GM18873 (cell line): ENCODE measurements at regions not wholly inside any gene's neighbourhood (a gene's known extent, or its start where the extent isn't known, plus 50 kb on each side); places are given as distances from the start of the nearest gene placed in this dataset.
"Not testable (repeated sequence)": the region's sequence is repeated elsewhere in the genome, so short reads cannot be mapped to it uniquely, and the experiment has no call there.

Source experiments
- ATAC-seq: cut with Tn5 transposase; IDR thresholded peaks from one replicate; pipeline ENCODE4 v1.9.1; 2021; ENCODE audit warnings: mild to moderate bottlenecking, moderate library complexity, moderate number of reproducible peaks; ENCODE audit not compliant: unreplicated experiment, low FRiP score

DNA sequence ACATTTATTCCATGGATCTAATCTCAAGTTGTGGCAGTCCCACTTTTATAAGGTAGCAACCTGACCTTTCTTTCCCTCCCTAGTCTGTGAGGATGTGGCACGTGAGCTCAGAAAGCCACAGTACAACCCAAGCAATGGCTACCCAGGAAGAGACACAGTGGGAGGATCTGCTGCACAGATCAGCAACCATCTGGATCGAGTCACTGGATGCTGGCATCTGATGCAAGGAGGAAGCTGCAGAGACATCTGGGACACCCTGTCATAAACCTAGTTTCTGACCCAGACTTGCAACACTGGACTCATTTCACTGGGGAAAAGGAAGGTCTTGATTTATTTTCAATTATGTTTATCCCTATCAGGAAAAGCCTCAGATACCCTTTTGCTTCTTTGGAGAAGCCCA lies 327.1 kb downstream of the PAPSS1 start:
- ATAC-seq: no peak

DNA sequence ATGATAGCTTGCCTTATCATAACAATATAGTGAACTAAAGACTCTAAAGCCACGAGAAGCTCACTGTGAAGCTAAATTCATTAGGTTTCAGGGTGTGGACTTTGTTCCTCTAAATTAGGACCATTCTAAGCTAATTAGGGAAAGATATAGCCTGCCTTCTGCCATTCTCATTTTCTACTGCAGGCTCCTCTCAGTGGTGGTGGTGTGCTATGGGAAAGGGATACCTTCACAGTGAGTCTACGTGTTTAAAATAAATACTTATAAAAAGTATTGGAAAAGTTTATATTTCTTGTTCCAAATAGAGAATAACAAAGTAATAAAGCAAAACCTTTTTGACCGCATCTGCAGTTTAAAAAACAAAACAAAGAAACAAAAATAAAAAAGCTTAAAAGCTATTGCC lies 327.7 kb downstream of the PAPSS1 start:
- ATAC-seq: no peak

DNA sequence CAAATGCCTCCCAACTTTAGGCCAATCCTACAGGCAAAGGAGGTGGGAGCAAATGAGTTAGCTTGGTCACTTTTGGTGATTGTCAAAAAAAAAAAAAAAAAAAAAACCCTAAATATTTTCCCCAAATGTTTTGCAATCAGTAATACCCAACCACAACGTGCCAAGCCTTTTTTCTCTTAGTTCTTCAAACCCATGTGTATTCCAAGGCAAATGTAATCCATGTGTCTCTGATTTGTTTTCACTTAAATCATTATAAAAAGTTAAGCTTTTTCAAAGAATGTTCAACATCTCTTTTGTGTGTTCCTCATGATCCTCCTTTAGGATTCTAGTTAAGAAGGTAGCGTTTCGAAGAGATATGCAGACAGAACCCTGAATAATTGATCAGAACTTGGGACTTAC lies 328.4 kb downstream of the PAPSS1 start:
- no peak for ATAC-seq

DNA sequence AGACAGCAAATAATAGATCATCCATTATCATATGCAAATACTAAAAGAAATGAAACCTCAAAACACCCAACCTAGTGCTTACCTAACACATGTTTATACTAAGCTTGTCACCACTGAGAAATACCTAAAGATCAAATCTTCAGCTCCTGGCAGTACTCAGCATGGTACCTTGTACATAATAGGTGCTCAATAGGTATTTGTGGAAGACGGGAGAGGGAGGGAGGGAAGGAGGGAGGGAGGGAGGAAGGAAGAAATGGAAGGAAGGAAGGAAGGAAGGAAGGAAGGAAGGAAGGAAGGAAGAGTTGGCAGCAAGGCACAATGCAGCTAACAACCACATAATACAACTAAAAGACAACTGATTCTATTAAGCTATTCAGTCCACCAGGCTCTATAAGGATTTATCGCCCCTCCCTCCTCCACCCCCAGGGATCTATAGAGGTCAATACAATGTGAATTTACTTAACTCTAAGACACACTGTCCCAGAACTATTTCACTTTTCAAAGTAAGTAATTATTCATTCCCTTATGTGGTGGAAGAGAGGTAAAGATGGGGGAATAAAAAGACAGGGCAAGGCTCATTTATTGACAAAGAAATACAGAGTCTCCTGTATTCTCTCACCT lies 328.9 kb downstream of the PAPSS1 start:
- no peak for ATAC-seq

- no peak for ATAC-seq
These were observed 330.1 kb downstream of the PAPSS1 start for GRCh38 chr4:107389965-107390364.

DNA sequence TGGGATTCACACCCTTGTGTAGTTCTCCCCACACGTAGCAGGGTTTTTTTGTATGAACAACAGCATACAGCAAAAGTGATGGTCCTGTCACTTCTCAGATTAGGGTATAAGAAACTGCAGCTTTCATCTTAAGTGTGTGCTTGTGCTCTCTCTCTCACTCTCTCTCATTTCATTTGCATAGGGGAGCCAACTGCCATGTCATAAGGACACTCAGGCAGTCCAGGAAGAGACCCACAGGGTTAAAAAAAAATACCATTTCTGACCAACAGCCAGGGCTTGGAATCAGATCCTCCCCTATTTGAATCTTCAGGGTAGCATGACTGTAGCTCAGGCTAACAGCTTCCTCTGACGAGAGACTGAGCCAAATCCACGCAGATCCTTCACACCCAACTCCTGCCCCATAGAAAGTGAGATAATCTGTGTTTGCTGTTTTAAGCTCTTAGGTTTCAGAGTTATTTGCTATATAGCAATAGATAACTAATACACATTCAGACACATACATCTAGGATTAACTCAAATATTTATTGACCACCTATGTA lies 331.2 kb downstream of the PAPSS1 start:
- peak; percentile 57 for ATAC-seq

DNA sequence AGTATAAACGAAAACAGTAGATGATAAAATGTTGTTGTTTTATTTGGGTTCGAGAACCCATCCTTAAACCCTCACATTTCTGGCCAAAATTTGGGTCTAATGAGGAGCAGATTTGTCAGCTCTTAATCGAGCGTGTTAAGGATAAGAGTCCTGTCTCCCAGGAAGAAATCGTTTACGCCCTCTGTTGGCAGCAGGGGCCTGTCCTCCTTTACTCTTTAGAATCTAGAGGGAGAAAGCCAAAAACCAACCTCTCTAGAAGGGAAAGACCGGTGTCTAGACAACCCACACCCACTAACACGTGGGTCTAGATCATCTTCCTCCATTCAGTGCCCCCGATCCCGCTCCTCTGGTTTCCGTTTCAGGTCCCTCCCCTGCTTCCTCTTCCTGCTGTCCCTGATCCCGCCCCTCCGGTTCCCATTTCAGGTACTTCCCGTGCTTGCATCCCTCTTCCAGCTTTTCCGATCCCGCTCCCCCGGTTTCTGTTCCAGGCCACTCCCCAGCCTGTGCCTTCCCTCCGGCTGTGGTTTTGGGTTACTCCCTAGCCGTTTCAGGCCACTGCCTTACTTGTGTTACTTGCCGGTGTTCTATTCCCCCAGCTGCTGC lies 339.1 kb downstream of the PAPSS1 start:
- no peak for ATAC-seq

- no peak for ATAC-seq
These were observed 339.8 kb downstream of the PAPSS1 start for GRCh38 chr4:107380190-107380589.

- ATAC-seq: no peak
These were observed 340.8 kb downstream of the PAPSS1 start for GRCh38 chr4:107379054-107379869.

- ATAC-seq: no peak
These were observed 340.2 kb upstream of the DKK2 start for GRCh38 chr4:107376293-107376692.

DNA sequence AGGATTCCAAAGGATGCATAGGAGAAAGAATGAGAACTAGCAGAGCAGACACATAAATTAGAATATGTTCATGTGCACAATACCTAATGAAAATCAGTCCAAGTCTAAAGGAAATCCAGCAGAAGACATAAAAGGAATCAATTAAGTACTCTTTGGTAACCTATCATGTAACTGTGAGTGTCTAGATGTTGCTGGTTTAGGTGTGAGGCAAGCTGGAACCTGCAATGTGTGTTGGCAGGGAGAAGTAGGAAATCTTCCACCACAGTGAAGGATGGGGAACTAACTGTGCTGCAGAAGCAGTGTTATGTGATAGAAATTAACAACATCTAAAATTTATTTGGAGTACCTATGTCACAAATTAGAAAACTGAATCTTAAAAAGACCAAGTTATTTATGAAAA lies 330.8 kb upstream of the DKK2 start:
- no peak for ATAC-seq

DNA sequence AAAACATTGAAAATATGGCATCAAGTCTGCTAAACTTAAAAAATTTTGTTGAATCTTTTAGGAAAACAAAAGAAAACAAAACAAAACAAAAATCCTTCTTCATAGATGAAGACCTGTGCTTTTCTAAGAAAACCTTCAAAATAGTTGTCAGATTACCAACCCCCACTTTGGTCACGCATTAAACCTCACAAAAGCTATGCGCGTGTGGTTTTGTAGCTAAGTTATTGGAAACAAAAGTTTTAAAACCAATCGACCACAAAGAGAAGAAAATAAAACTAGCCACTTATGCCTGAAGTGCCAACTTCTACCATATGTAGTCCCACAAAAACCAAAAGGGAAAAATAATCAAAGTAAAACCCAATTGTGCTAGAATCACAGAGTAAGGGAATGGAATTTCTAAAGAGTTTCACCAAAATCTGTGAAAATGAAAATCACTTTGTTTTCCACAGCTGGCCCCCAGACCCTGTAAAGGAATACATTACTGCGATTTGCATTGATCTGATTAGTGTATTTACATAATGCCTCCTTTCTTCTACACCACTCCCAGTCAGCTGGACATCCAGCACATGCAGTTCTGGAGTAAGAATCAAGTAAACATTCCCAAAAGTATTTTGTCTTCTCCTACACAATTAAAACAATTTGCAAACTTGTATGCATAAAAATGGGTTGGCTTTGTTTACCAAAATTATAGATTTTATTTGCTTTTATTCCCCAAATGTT lies 330.1 kb upstream of the DKK2 start:
- ATAC-seq: no peak

DNA sequence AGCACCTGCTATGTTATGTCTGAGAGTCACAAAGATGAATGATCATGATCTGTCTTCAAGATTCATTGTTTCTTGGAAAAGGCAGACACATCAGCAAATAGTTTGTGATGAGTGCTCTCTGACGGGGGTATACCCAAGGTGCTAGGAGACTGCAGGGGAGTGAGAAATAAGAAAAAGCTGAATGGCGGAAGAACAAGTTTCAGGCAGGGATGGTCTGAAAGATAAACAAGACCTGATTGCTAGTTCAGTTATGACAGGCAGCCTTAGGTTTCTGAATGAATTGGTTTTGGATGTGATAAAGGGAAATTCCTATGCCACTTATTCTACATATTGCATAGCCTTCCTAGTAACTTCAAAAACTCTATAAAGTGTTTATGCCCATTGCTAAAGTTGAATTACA lies 327.0 kb upstream of the DKK2 start:
- no peak for ATAC-seq

- ATAC-seq: no peak
These were observed 323.1 kb upstream of the DKK2 start for GRCh38 chr4:107359208-107359607.

- ATAC-seq: not testable (repeated sequence)
These were observed 318.2 kb upstream of the DKK2 start for GRCh38 chr4:107354304-107354703.

DNA sequence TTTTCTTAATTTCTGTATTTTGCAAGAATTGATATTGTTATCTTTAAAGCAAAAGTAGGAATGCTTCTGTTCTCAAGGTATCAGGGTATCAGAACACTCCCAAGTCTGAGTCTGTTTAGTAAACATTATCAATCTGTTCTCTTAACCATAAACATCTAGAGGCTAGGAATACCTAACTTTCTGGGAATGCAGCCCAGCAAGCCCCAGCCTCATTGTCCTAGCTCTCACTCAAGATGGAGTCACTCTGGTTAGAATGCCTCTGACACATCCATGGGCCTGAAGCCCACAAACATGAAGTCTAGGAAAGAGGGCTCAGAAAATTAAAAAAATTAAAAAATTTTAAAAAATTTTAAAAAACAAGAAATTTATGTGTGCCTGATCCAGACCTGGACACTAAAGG lies 315.1 kb upstream of the DKK2 start:
- no peak for ATAC-seq

- no peak for ATAC-seq
These were observed 313.6 kb upstream of the DKK2 start for GRCh38 chr4:107349732-107350131.

- ATAC-seq: no peak
These were observed 313.2 kb upstream of the DKK2 start for GRCh38 chr4:107349266-107349665.

- no peak for ATAC-seq
These were observed 312.3 kb upstream of the DKK2 start for GRCh38 chr4:107348188-107349050.

DNA sequence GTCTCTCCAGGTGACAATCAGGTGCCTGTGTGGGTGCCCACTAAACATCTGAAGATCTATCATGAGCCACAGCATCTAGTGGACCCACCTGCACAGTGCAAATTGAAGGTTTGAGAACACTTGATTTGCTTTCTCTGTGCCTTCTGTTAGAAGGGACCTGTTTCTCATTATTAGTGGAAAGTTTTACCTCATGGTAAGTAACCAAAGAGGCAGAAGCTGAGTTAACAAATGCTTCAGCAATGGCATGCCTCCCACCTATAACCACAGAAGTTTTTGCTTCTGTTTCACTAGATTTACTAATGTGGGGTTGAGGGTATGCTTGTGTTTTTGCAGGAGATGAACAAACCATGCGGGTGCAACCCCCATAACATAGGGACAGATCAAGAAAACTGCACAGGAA lies 297.4 kb upstream of the DKK2 start:
- ATAC-seq: no peak
